HG02852 (cell line): ENCODE measurements at regions not wholly inside any gene's neighbourhood (a gene's known extent, or its start where the extent isn't known, plus 50 kb on each side); places are given as distances from the start of the nearest gene placed in this dataset.

ENCODE experiments used
- ATAC-seq: cut with Tn5 transposase; IDR thresholded peaks from one replicate; pipeline ENCODE4 v1.9.1; 2021; ENCODE audit warnings: mild to moderate bottlenecking, moderate library complexity; ENCODE audit not compliant: unreplicated experiment

GRCh38 chr9:89923961-89924504 lies 319.2 kb downstream of the GADD45G start:
- ATAC-seq = no peak

- no peak for ATAC-seq
These were observed 319.8 kb downstream of the GADD45G start for GRCh38 chr9:89924611-89925010.

- no peak for ATAC-seq
These were observed 321.4 kb downstream of the GADD45G start for GRCh38 chr9:89926167-89926566.

- no peak for ATAC-seq
These were observed 321.9 kb downstream of the GADD45G start for GRCh38 chr9:89926691-89927220.

- no peak for ATAC-seq
These were observed 323.3 kb downstream of the GADD45G start for GRCh38 chr9:89928106-89928505.

GRCh38 chr9:89928521-89929275 lies 323.9 kb downstream of the GADD45G start:
- ATAC-seq = no peak

- no peak for ATAC-seq
These were observed 324.5 kb downstream of the GADD45G start for GRCh38 chr9:89929315-89929672.

GRCh38 chr9:89929673-89930480 lies 325.1 kb downstream of the GADD45G start:
- no peak for ATAC-seq

GRCh38 chr9:89933578-89933977 lies 328.8 kb downstream of the GADD45G start:
- ATAC-seq = no peak

- ATAC-seq = no peak
These were observed 330.3 kb downstream of the GADD45G start for GRCh38 chr9:89935115-89935514.

GRCh38 chr9:89935801-89936200 lies 331.0 kb downstream of the GADD45G start:
- ATAC-seq = no peak

- ATAC-seq = no peak
These were observed 332.2 kb downstream of the GADD45G start for GRCh38 chr9:89937051-89937450.

- ATAC-seq = no peak
These were observed 334.4 kb downstream of the GADD45G start for GRCh38 chr9:89939181-89939580.

- ATAC-seq = no peak
These were observed 334.9 kb downstream of the GADD45G start for GRCh38 chr9:89939626-89940292.

- ATAC-seq = no peak
These were observed 335.8 kb downstream of the GADD45G start for GRCh38 chr9:89940625-89941024.

GRCh38 chr9:89941875-89942274 lies 337.1 kb downstream of the GADD45G start:
- no peak for ATAC-seq

GRCh38 chr9:89942643-89943042 lies 337.8 kb downstream of the GADD45G start:
- ATAC-seq = no peak

- ATAC-seq = no peak
These were observed 338.5 kb downstream of the GADD45G start for GRCh38 chr9:89943309-89943708.

- ATAC-seq = no peak
These were observed 338.9 kb downstream of the GADD45G start for GRCh38 chr9:89943728-89944127.

GRCh38 chr9:89945133-89945532 lies 340.3 kb downstream of the GADD45G start:
- no peak for ATAC-seq

- ATAC-seq = no peak
These were observed 341.9 kb downstream of the GADD45G start for GRCh38 chr9:89946741-89947140.
